Tibial artery (tissue), 4 donors: ENCODE measurements at regions not wholly inside any gene's neighbourhood (a gene's known extent, or its start where the extent isn't known, plus 50 kb on each side); places are given as distances from the start of the nearest gene placed in this dataset.
"Not testable (repeated sequence)": the region's sequence is repeated elsewhere in the genome, so short reads cannot be mapped to it uniquely, and the experiment has no call there.

Experiments
- DNase-seq, 2 donors: peaks; one replicate each; pipeline ENCODE4 v3.0.0-alpha.2; 2019
- H3K27ac ChIP-seq, 2 donors: fragments of 200-600 bp; sonication (generic) in 1 of 2; 1 replicate in 1 of 2; 2 replicates in 1 of 2; pipeline ENCODE4 v1.5.1; 2018 to 2019; ENCODE audit warnings: mild to moderate bottlenecking in 1 of 2
- H3K27me3 ChIP-seq, 2 donors: fragments of 200-600 bp; sonication (generic) in 1 of 2; one replicate each; pipeline versions ENCODE4 v1.5.1 to v1.6.0; 2016 to 2019
- H3K36me3 ChIP-seq, 3 donors: fragments of 200-600 bp; sonication (generic) in 2 of 3; one replicate each; pipeline ENCODE4 v1.5.1; 2016 to 2019; ENCODE audit warnings: mild to moderate bottlenecking in 2 of 3
- H3K4me1 ChIP-seq, 4 donors: fragments of 200-600 bp; sonication (generic) in 2 of 4; 1 replicate in 3 of 4; 2 replicates in 1 of 4; pipeline ENCODE4 v1.5.1; 2016 to 2019
- H3K4me3 ChIP-seq, 2 donors: fragments of 200-600 bp; sonication (generic) in 1 of 2; 1 replicate in 1 of 2; 2 replicates in 1 of 2; pipeline ENCODE4 v1.5.1; 2018 to 2019; ENCODE audit warnings: mild to moderate bottlenecking in 2 of 2
- H3K9me3 ChIP-seq, 3 donors: fragments of 200-600 bp; sonication (generic) in 1 of 3; one replicate each; pipeline ENCODE4 v1.5.1; 2016 to 2019
- CTCF ChIP-seq, 2 experiments: fragments of 200-600 bp in 1 of 2; fragments of 450-650 bp in 1 of 2; IDR thresholded peaks; one replicate each; pipeline ENCODE4 v1.5.1; 2017 to 2019; ENCODE audit warnings: antibody characterized with exemption in 2 of 2, mild to moderate bottlenecking in 1 of 2, moderate library complexity in 1 of 2
- intact Hi-C: fragments of 100-400 bp; cut with DNase I; formaldehyde crosslinking; loops from one replicate; pipeline ENCODE4 v1.15.0; 2023; ENCODE audit warnings: low total_unique reads

DNA sequence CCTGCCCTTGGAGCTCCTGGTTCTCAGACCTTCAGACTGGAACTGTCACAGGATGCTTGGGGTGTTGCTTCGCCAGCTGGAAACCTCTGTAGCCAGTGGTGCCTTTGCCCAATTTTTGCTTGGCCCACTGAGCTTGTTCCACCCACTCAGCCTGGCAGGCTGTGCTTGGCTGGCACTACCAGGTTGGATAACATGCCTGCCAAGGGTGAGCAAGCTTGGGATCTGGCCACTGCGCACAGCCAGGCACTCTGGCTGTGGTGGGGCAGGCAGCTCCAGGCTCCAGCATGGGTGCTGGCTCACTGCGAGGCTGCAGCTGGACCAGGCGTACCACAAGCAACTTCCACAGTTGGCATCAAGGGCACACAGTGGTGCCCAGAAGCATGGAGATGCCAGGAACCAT lies 967.8 kb upstream of the NCAM2 start:
- Histone ChIP-seq H3K9me3 (no peaks in the 10 kb centered on the region), H3K4me1 (no peaks in the 10 kb centered on the region), H3K27me3 (no peaks in the 10 kb centered on the region), H3K36me3 (no peaks in the 10 kb centered on the region), H3K27ac (no peak overlapping the region), H3K4me3 (no peak overlapping the region)
- TF ChIP-seq CTCF (IDR thresholded peaks at IDR 0.05) = no peak
- intact Hi-C loops = no loop called here
- no peak for DNase-seq

DNA sequence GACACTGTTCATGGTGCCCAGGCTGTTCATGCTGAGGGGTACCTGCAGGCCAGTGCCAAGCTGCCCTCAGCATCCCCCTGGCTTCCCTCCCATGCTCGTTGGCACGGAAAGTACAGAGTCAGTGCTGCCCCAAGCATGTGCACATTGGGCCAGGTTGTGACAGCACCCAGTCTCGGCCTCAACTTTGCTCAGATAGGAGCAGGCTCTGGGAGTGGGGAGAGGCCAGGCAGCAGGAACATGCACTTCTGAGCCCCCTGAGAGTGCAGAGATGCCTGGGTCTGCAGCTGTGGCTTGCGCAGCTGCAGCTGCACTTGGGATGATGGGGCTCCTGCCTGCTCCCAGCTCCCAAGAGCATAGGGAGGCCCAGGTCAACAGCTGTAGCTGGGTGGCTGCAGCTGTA lies 966.4 kb upstream of the NCAM2 start:
- H3K4me3 ChIP-seq = no peak overlapping the region
- H3K9me3 ChIP-seq = no peaks in the 10 kb centered on the region
- no peak for DNase-seq
- no peak for TF ChIP-seq CTCF (IDR thresholded peaks at IDR 0.05)
- no peaks in the 10 kb centered on the region for H3K36me3 ChIP-seq
- intact Hi-C loops = no loop called here
- no peaks in the 10 kb centered on the region for H3K4me1 ChIP-seq
- H3K27ac ChIP-seq = no peak overlapping the region
- no peaks in the 10 kb centered on the region for H3K27me3 ChIP-seq

GRCh38 chr21:20040768-20041167 lies 957.4 kb upstream of the NCAM2 start:
- H3K9me3 ChIP-seq = peaks cover 0 to 9% (median 0%) of the 10 kb centered on the region in 3 donors
- no peak for DNase-seq
- intact Hi-C loops = no loop called here
- H3K36me3 ChIP-seq = no peaks in the 10 kb centered on the region
- no peak overlapping the region for H3K27ac ChIP-seq
- no peak overlapping the region for H3K4me3 ChIP-seq
- H3K27me3 ChIP-seq = no peaks in the 10 kb centered on the region
- no peak for TF ChIP-seq CTCF (IDR thresholded peaks at IDR 0.05)
- no peaks in the 10 kb centered on the region for H3K4me1 ChIP-seq

GRCh38 chr21:20045197-20045596 lies 953.0 kb upstream of the NCAM2 start:
- Histone ChIP-seq H3K9me3 (no peaks in the 10 kb centered on the region), H3K36me3 (no peaks in the 10 kb centered on the region), H3K4me1 (no peaks in the 10 kb centered on the region), H3K27ac (no peak overlapping the region), H3K4me3 (no peak overlapping the region), H3K27me3 (no peaks in the 10 kb centered on the region)
- no peak for DNase-seq
- TF ChIP-seq CTCF (IDR thresholded peaks at IDR 0.05) = no peak
- intact Hi-C loops = no loop called here

GRCh38 chr21:20048130-20048837 lies 949.9 kb upstream of the NCAM2 start:
- intact Hi-C loops, H3K27ac ChIP-seq, H3K36me3 ChIP-seq, H3K9me3 ChIP-seq, H3K27me3 ChIP-seq, DNase-seq, H3K4me3 ChIP-seq, H3K4me1 ChIP-seq: not testable (repeated sequence)

DNA sequence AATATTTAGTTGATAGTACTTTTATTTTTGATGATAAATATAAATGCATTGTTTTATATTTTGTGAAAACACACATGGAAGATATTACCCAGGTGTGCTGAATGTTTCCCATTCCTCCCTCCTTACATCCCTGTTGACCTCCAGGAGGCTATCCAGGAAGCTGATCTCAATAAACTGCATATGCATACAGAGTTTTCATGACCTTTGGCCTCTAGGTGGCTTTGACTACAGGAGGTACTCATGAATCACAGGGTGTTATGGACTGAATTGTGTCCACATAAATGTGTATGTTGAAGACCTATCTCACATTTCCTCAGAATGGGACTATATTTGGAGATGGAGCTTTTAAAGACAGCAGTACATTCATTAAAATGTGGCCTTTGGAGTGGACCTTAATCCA lies 914.9 kb upstream of the NCAM2 start:
- no peak for TF ChIP-seq CTCF (IDR thresholded peaks at IDR 0.05)
- Histone ChIP-seq H3K9me3 (no peaks in the 10 kb centered on the region), H3K4me3 (no peak overlapping the region), H3K27ac (no peak overlapping the region), H3K4me1 (no peaks in the 10 kb centered on the region), H3K36me3 (no peaks in the 10 kb centered on the region), H3K27me3 (no peaks in the 10 kb centered on the region)
- intact Hi-C loops = no loop called here
- DNase-seq = no peak
